OCI-LY7 (cell line): ENCODE measurements at regions not wholly inside any gene's neighbourhood (a gene's known extent, or its start where the extent isn't known, plus 50 kb on each side); places are given as distances from the start of the nearest gene placed in this dataset.

ENCODE experiments used
- BruUV-seq: library from RNA; stranded (reverse); fragments of 400-500 nt; replicated peaks from 2 replicates; lab custom pipeline; 2021; lab: Mats Ljungman, UMichigan
- CTCF ChIA-PET: fragments of 300-600 bp; sonication (Branson Sonifier 250); formaldehyde crosslinking; loops from one replicate; lab custom pipeline; 2022; ENCODE audit warnings: antibody characterized with exemption; ENCODE audit not compliant: unreplicated experiment; lab: Charles Lee
- POLR2A ChIA-PET: fragments of 300-600 bp; sonication (Branson Sonifier 250); formaldehyde crosslinking; loops from one replicate; lab custom pipeline; 2022; ENCODE audit warnings: antibody characterized with exemption; lab: Charles Lee
- DNase-seq: peaks from one replicate; pipeline ENCODE4 v3.0.0-alpha.2; 2015; ENCODE audit warnings: low spot score
- H2AFZ ChIP-seq: fragments of 200-600 bp; sonication (generic), shearing (Covaris generic); 2 replicates; pipeline ENCODE4 v1.6.1; 2014; ENCODE audit warnings: mild to moderate bottlenecking, antibody characterized with exemption, low read length, moderate library complexity
- H3K27ac ChIP-seq: fragments of 200-600 bp; sonication (generic); 2 replicates; pipeline ENCODE4 v1.5.1; 2014; ENCODE audit warnings: mixed run types, low read depth, mild to moderate bottlenecking, moderate library complexity, low read length, inconsistent platforms; ENCODE audit not compliant: poor library complexity, severe bottlenecking
- H3K36me3 ChIP-seq: fragments of 200-600 bp; sonication (generic); 2 replicates; pipeline ENCODE4 v1.6.1; 2014; ENCODE audit warnings: mild to moderate bottlenecking, antibody characterized with exemption, low read length, moderate library complexity, mixed read lengths; ENCODE audit not compliant: insufficient read depth
- H3K4me1 ChIP-seq: fragments of 200-600 bp; sonication (generic); 2 replicates; pipeline ENCODE4 v1.5.1; 2014; ENCODE audit warnings: mild to moderate bottlenecking, low read length; ENCODE audit not compliant: insufficient read depth, poor library complexity, severe bottlenecking
- H3K4me2 ChIP-seq: fragments of 200-600 bp; sonication (generic); 2 replicates; pipeline ENCODE4 v1.6.1; 2014; ENCODE audit warnings: mild to moderate bottlenecking, low read length
- H3K4me3 ChIP-seq: fragments of 200-600 bp; sonication (generic); 2 replicates; pipeline ENCODE4 v1.5.1; 2014; ENCODE audit warnings: mild to moderate bottlenecking, low read depth, low read length; ENCODE audit not compliant: poor library complexity, severe bottlenecking
- H3K79me2 ChIP-seq: fragments of 200-600 bp; sonication (generic); 2 replicates; pipeline ENCODE4 v1.6.1; 2016; ENCODE audit warnings: low read depth, mild to moderate bottlenecking, low read length, moderate library complexity, mixed read lengths; ENCODE audit not compliant: insufficient read depth
- H3K9me2 ChIP-seq: fragments of 200-600 bp; sonication (generic); 2 replicates; pipeline ENCODE4 v1.6.1; 2016; ENCODE audit warnings: mild to moderate bottlenecking, low read length, mixed read lengths; ENCODE audit not compliant: insufficient read depth
- H3K9me3 ChIP-seq: fragments of 200-600 bp; sonication (generic); 2 replicates; pipeline ENCODE4 v1.6.1; 2014; ENCODE audit warnings: mild to moderate bottlenecking, mixed run types, low read length, mixed read lengths
- H4K20me1 ChIP-seq: fragments of 200-600 bp; sonication (generic); 2 replicates; pipeline ENCODE4 v1.6.1; 2014; ENCODE audit warnings: mild to moderate bottlenecking, antibody characterized with exemption, low read length, moderate library complexity, mixed read lengths; ENCODE audit not compliant: insufficient read depth
- CTCF ChIP-seq: fragments of 200-600 bp; sonication (generic); conservative IDR thresholded peaks from 2 replicates; pipeline ENCODE4 v1.5.1; 2014; ENCODE audit warnings: mild to moderate bottlenecking, antibody characterized with exemption, low read length, moderate library complexity, mixed read lengths
- EZH2phosphoT487 ChIP-seq: fragments of 200-600 bp; sonication (generic); IDR thresholded peaks from 2 replicates; pipeline ENCODE4 v1.6.1; 2018; ENCODE audit warnings: low read depth, borderline replicate concordance, mild to moderate bottlenecking, mixed run types, antibody characterized with exemption, low read length, moderate library complexity, mixed read lengths
- intact Hi-C: fragments of 100-400 bp; cut with micrococcal nuclease; formaldehyde crosslinking; loops from one replicate; pipeline ENCODE4 v1.10.0; 2022; ENCODE audit not compliant: unreplicated experiment

- no TSS peak for BruUV-seq
- no peaks in the 10 kb centered on the region for H3K36me3 ChIP-seq
- POLR2A ChIA-PET = no interaction called here
- no peaks in the 10 kb centered on the region for H3K4me1 ChIP-seq
- TF ChIP-seq CTCF (no peak), EZH2phosphoT487 (no peak)
- H3K9me3 ChIP-seq = no peaks in the 10 kb centered on the region
- H3K27ac ChIP-seq = no peak overlapping the region
- H2AFZ ChIP-seq = no peak overlapping the region
- H3K4me2 ChIP-seq = no peak overlapping the region
- intact Hi-C loops = no loop called here
- H4K20me1 ChIP-seq = no peaks in the 10 kb centered on the region
- no peaks in the 10 kb centered on the region for H3K9me2 ChIP-seq
- no peak for DNase-seq
- CTCF ChIA-PET = no interaction called here
- H3K79me2 ChIP-seq = no peaks in the 10 kb centered on the region
- no peak overlapping the region for H3K4me3 ChIP-seq
Measured at GRCh38 chr6:97459986-97460385, 177.0 kb upstream of the MMS22L start.

GRCh38 chr6:97460394-97461080 lies 177.5 kb upstream of the MMS22L start:
- H3K27ac ChIP-seq = no peak overlapping the region
- no peaks in the 10 kb centered on the region for H3K79me2 ChIP-seq
- H3K9me2 ChIP-seq = no peaks in the 10 kb centered on the region
- no peaks in the 10 kb centered on the region for H4K20me1 ChIP-seq
- no peak overlapping the region for H2AFZ ChIP-seq
- CTCF ChIA-PET = no interaction called here
- no peaks in the 10 kb centered on the region for H3K36me3 ChIP-seq
- intact Hi-C loops = no loop called here
- POLR2A ChIA-PET = no interaction called here
- no peaks in the 10 kb centered on the region for H3K4me1 ChIP-seq
- no peak overlapping the region for H3K4me2 ChIP-seq
- no peak overlapping the region for H3K4me3 ChIP-seq
- no peak for DNase-seq
- no peak for TF ChIP-seq CTCF
- no peak for TF ChIP-seq EZH2phosphoT487
- no TSS peak for BruUV-seq
- no peaks in the 10 kb centered on the region for H3K9me3 ChIP-seq

DNA sequence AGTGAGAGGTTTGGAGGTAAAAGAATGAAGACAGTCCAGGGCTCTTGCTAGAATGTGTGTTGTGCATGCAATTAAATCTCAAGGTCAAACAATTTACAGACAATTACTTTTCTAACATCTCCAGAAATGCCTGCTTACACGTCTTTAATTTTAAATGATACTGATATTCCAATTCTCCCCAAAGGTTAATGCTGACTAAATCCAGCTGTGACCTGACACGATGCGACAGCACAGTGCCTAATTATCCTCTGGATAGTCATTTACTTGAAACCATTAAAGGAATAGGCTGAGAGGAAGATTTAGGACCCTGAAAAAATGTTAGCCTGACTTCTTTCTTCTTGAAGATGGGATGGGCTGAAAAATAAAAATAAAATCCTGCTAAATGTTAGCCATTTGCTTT lies 178.2 kb upstream of the MMS22L start:
- H4K20me1 ChIP-seq = no peaks in the 10 kb centered on the region
- H3K79me2 ChIP-seq = no peaks in the 10 kb centered on the region
- no peak for DNase-seq
- no peaks in the 10 kb centered on the region for H3K4me1 ChIP-seq
- TF ChIP-seq EZH2phosphoT487 = no peak
- no peak for TF ChIP-seq CTCF
- no peak overlapping the region for H3K27ac ChIP-seq
- intact Hi-C loops = no loop called here
- no peak overlapping the region for H3K4me2 ChIP-seq
- no peak overlapping the region for H2AFZ ChIP-seq
- H3K36me3 ChIP-seq = no peaks in the 10 kb centered on the region
- no peak overlapping the region for H3K4me3 ChIP-seq
- CTCF ChIA-PET = no interaction called here
- no peaks in the 10 kb centered on the region for H3K9me2 ChIP-seq
- no TSS peak for BruUV-seq
- H3K9me3 ChIP-seq = no peaks in the 10 kb centered on the region
- POLR2A ChIA-PET = no interaction called here
